Astrocyte of the cerebellum (primary cell): ENCODE measurements at regions not wholly inside any gene's neighbourhood (a gene's known extent, or its start where the extent isn't known, plus 50 kb on each side); places are given as distances from the start of the nearest gene placed in this dataset.

Source experiments
- DNase-seq: peaks from one replicate; pipeline ENCODE4 v3.0.0-alpha.2; 2011; ENCODE audit warnings: low read depth
- H3K4me3 ChIP-seq: 2 replicates; pipeline ENCODE4 v1.5.1; 2011; ENCODE audit warnings: mild to moderate bottlenecking, low read depth, low read length, moderate library complexity
- in situ Hi-C: cut with HindIII; loops from 2 replicates; pipeline ENCODE4 v1.10.0; 2017; ENCODE audit warnings: low sequenced_read_pairs
- TF ChIP-seq, protein P1 (sequence below): IDR thresholded peaks from 2 replicates; pipeline ENCODE4 v1.5.1; 2012; ENCODE audit warnings: low read length, low read depth, moderate library complexity, mild to moderate bottlenecking; ENCODE audit errors: missing control alignments

DNA sequence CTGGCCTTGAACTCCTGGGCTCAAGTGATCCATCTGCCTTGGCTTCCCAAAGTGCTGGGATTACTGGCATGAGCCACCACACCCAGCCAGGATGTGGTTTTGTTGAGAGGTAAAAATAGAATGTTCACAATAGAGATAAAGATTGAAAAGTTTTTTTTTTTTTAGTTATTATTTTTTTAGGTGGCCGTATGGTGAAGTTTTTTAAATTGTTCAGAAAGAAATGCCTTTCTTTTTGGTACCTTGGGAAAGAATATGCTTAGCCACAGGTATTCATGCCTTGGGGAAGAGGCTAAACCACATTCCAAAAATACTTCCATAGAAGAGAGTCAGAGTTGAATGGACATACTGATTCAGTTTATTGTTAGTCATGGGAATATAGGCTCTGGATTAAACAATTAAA, 143.4 kb downstream of the C11orf91 start:
- DNase-seq, result peak; percentile 87
- in situ Hi-C loops, result no loop called here
- no peak overlapping the region for H3K4me3 ChIP-seq
- TF ChIP-seq, protein P1, sequence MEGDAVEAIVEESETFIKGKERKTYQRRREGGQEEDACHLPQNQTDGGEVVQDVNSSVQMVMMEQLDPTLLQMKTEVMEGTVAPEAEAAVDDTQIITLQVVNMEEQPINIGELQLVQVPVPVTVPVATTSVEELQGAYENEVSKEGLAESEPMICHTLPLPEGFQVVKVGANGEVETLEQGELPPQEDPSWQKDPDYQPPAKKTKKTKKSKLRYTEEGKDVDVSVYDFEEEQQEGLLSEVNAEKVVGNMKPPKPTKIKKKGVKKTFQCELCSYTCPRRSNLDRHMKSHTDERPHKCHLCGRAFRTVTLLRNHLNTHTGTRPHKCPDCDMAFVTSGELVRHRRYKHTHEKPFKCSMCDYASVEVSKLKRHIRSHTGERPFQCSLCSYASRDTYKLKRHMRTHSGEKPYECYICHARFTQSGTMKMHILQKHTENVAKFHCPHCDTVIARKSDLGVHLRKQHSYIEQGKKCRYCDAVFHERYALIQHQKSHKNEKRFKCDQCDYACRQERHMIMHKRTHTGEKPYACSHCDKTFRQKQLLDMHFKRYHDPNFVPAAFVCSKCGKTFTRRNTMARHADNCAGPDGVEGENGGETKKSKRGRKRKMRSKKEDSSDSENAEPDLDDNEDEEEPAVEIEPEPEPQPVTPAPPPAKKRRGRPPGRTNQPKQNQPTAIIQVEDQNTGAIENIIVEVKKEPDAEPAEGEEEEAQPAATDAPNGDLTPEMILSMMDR, result no peak

DNA sequence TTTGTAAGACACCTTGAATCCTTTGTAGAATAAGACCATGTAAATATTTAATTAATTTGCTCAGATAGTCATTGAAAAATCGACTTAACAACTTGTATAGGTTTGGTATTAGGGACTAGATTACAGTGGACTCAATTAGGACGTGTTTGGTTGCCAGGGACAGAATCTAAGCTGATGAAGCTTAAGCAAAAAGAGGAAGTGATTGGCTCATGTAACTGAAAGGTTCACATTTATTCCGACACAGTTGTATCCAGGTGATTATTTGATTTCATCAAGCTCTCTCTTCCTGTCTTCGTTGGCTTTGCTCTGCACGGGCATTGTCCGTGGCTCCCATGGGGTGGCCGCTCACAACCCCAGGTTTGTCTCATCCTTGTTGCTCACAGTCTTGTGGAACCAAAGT, 146.4 kb downstream of the C11orf91 start:
- in situ Hi-C loops, result no loop called here
- DNase-seq, result no peak
- TF ChIP-seq, protein P1, result no peak
- H3K4me3 ChIP-seq, result no peak overlapping the region

DNA sequence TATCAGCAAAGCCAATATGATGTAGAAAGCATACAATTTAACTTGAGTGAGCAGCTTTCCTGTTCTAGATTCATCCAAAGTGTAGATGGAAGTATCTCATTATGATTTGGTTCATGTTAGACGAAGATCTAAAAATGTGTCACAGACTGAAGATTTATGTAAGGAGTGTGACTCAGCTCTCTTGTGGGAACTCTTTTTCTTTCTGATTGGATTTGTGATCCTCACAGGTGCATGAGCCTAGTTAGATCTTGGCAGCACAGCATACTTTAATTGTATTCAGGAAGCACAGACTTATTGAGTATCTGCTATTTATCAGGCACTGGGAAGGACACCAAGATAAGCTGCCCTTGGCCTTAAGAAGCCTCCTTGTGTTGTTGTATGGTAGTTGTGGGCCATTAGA, 147.1 kb downstream of the C11orf91 start:
- DNase-seq, result no peak
- H3K4me3 ChIP-seq, result no peak overlapping the region
- TF ChIP-seq, protein P1, result no peak
- in situ Hi-C loops, result no loop called here

DNA sequence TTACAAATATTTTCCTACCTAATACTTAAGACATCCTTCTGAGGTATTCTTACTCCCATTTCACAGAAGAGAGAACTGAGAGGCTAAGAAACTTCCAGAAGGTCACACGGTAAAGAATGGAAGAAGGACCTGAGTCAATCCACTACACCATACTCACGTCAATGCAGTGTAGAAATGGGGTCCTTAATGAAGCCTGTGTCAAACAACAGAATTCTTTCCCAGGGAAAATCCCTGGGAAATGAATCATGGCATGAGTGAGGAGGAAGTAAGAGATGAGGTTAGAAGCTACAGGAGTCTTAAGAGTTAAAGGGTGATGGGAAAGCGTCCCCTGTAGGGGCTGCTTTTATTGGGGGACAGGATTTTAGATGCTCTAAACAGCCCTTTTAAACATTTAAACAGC, 147.9 kb downstream of the C11orf91 start:
- H3K4me3 ChIP-seq, result no peak overlapping the region
- TF ChIP-seq, protein P1, result no peak
- in situ Hi-C loops, result no loop called here
- no peak for DNase-seq

DNA sequence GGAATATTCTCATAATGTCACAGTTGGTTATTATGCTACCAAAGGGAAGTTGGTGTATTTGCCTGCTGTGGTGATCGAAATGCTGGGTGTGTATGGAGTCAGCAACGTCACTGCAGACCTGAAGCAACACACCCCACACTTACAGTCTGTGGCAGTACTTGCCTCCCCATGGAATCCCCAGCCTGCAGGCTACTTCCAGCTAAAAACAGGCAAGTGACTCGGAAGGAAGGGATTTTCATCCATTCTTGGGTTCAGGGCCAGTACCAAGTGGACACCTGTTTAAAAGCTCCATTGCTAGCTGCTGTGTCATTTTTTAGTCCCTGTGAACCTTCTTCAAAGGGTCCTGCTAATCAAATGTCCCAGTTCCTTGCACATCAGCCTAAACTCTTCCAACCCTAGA, 149.6 kb downstream of the C11orf91 start:
- H3K4me3 ChIP-seq, result no peak overlapping the region
- no peak for DNase-seq
- TF ChIP-seq, protein P1, result no peak
- in situ Hi-C loops, result no loop called here

DNA sequence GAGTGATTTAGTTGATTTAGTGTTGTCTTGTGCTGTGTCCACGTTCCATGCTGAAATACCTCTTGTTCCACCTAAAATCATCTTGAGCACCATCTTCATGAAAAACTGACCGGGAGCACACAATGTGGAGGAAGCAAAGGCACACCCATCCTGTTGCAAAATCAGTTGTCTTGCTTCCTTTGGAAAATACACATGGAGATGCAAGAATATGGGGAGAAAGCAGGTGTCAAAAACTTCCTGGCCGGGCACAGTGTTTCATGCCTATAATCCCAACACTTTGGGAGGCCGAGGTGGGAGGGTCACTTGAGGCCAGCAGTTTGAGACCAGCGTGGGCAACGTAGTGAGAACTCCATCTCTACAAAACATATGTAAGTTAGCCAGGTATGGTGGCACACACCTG, 151.1 kb downstream of the C11orf91 start:
- in situ Hi-C loops, result no loop called here
- no peak for DNase-seq
- TF ChIP-seq, protein P1, result no peak
- H3K4me3 ChIP-seq, result no peak overlapping the region

DNA sequence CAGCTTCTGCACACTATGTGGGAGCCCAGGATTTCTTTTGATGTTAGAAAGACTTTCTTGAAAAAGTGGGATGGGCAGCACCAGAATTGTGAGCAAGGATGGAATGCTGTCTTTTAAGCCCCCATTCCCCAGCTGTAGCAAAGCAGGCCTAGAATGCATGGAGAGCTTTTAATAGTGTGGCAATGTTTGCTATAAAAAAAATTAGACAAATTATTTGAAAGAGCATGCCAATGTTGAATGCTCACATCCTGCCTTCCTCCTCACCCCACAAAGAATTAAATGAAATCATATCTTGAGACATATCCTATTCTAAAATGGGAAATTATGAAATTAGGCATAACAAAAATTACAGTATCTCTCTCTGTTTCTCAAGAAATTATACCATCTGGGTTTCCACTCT, 154.7 kb downstream of the C11orf91 start:
- H3K4me3 ChIP-seq, result no peak overlapping the region
- DNase-seq, result no peak
- TF ChIP-seq, protein P1, result no peak
- in situ Hi-C loops, result no loop called here
